GM12878 (cell line): ENCODE measurements at regions not wholly inside any gene's neighbourhood (a gene's known extent, or its start where the extent isn't known, plus 50 kb on each side); places are given as distances from the start of the nearest gene placed in this dataset.

Experiments used
- CEBPB ChIP-seq, 2 experiments: fragments of 150-350 bp in 1 of 2; IDR thresholded peaks; 2 replicates each; pipeline ENCODE4 v1.6.1; 2012 to 2014; ENCODE audit warnings: low read depth in 2 of 2, low read length in 2 of 2, borderline replicate concordance in 1 of 2, inconsistent platforms in 1 of 2
- CTCF ChIP-seq, 3 experiments: IDR thresholded peaks in 2 of 3; conservative IDR thresholded peaks in 1 of 3; 2 replicates each; pipeline ENCODE4 v1.5.1; 2011; ENCODE audit warnings: low read depth in 3 of 3, low read length in 3 of 3, mild to moderate bottlenecking in 3 of 3, control low read depth in 2 of 3, moderate library complexity in 2 of 3, inconsistent platforms in 1 of 3, mixed read lengths in 1 of 3; ENCODE audit not compliant: control insufficient read depth in 2 of 3, insufficient read depth in 1 of 3; ENCODE audit errors: extremely low read depth in 1 of 3
- EP300 ChIP-seq, 2 experiments: fragments of 150-350 bp in 1 of 2; IDR thresholded peaks; 2 replicates each; pipeline ENCODE4 v1.6.1; 2011 to 2012; ENCODE audit warnings: low read depth in 2 of 2, low read length in 2 of 2, borderline replicate concordance in 1 of 2, improper control_type of control experiment in 1 of 2, inconsistent platforms in 1 of 2; ENCODE audit not compliant: control insufficient read depth in 1 of 2
- FOXM1 ChIP-seq: IDR thresholded peaks from 2 replicates; pipeline ENCODE4 v1.6.1; 2012; ENCODE audit warnings: low read depth, mild to moderate bottlenecking, inconsistent platforms, low read length, moderate library complexity
- HDAC6 ChIP-seq: fragments of 200-600 bp; sonication (generic); IDR thresholded peaks from one replicate; pipeline ENCODE4 v1.8.0; 2017; ENCODE audit warnings: antibody characterized with exemption; ENCODE audit not compliant: unreplicated experiment
- MTA3 ChIP-seq: IDR thresholded peaks from 2 replicates; pipeline ENCODE4 v1.6.1; 2012; ENCODE audit warnings: low read length, inconsistent platforms, borderline replicate concordance
- NR2C2 ChIP-seq: IDR thresholded peaks from 2 replicates; pipeline ENCODE4 v1.6.1; 2011; ENCODE audit warnings: borderline replicate concordance, low read depth; ENCODE audit not compliant: control insufficient read depth, insufficient read length
- POLR2A ChIP-seq: IDR thresholded peaks from 2 replicates; pipeline ENCODE4 v1.6.1; 2011; ENCODE audit warnings: low read depth, mild to moderate bottlenecking, low read length
- ZZZ3 ChIP-seq: IDR thresholded peaks from 2 replicates; pipeline ENCODE4 v1.6.1; 2011; ENCODE audit warnings: low read depth; ENCODE audit not compliant: control insufficient read depth, insufficient read length
- TF ChIP-seq, protein P1 (sequence below): IDR thresholded peaks from 2 replicates; pipeline ENCODE4 v1.6.1; 2012; ENCODE audit warnings: low read length, inconsistent platforms

DNA sequence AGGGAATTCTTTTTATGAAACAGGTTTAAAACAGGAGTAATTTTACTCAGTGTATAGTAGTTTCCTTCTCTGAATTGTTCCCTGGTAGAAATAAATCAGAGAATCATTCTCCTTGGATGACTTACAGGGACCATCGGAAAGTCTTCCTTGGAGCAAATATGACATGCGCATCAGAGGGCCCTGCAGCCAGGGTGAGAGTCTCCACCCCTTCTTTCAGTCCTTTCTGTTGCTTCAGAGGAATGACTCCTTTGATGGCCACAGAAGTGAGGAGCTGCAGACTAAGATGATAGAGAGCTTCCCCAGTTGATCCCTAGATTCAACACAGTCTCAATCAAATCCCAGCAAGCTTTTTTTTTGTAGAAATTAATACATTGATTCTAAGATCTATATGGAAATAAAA is 294.8 kb upstream of the UMPS start:
- TF ChIP-seq HDAC6 (no peak), CTCF (IDR thresholded peaks at IDR 0.05 in 2 of 3, conservative IDR thresholded peaks at IDR 0.05 in 1 of 3; ENCODE audit: control insufficient read depth in 2 of 3, extremely low read depth in 1 of 3, insufficient read depth in 1 of 3, low read depth in 3 of 3, low read length in 3 of 3) (no peak), MTA3 (no peak), EP300 (IDR thresholded peaks at IDR 0.05; ENCODE audit: borderline replicate concordance in 1 of 2, control insufficient read depth in 1 of 2, low read depth in 2 of 2, low read length in 2 of 2) (no peak), CEBPB (IDR thresholded peaks at IDR 0.05; ENCODE audit: borderline replicate concordance in 1 of 2, low read depth in 2 of 2, low read length in 2 of 2) (no peak), POLR2A (no peak), ZZZ3 (no peak), NR2C2 (no peak), FOXM1 (no peak)
- TF ChIP-seq, protein P1, sequence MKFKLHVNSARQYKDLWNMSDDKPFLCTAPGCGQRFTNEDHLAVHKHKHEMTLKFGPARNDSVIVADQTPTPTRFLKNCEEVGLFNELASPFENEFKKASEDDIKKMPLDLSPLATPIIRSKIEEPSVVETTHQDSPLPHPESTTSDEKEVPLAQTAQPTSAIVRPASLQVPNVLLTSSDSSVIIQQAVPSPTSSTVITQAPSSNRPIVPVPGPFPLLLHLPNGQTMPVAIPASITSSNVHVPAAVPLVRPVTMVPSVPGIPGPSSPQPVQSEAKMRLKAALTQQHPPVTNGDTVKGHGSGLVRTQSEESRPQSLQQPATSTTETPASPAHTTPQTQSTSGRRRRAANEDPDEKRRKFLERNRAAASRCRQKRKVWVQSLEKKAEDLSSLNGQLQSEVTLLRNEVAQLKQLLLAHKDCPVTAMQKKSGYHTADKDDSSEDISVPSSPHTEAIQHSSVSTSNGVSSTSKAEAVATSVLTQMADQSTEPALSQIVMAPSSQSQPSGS = no peak
